Keratinocyte (primary cell): ENCODE measurements at regions not wholly inside any gene's neighbourhood (a gene's known extent, or its start where the extent isn't known, plus 50 kb on each side); places are given as distances from the start of the nearest gene placed in this dataset.

Experiments used
- DNase-seq: peaks from one replicate; pipeline ENCODE4 v3.0.0-alpha.2; 2011; ENCODE audit warnings: low read depth, missing footprints, low spot score
- FAIRE-seq: peaks from 2 replicates; lab custom pipeline; 2011; peaks lifted over from hg19 to GRCh38; lab: Jason Lieb, UNC
- H2AFZ ChIP-seq: 2 replicates; pipeline ENCODE4 v1.6.0; 2012; ENCODE audit warnings: low read length, control low read depth, inconsistent platforms; ENCODE audit not compliant: control insufficient read depth
- H3K27ac ChIP-seq: 2 replicates; pipeline ENCODE4 v1.5.1; 2011; ENCODE audit warnings: low read length; ENCODE audit not compliant: control insufficient read depth, insufficient read depth
- H3K27me3 ChIP-seq: 3 replicates; pipeline ENCODE4 v1.6.0; 2011; ENCODE audit warnings: low read length; ENCODE audit not compliant: control insufficient read depth, insufficient read depth; ENCODE audit errors: extremely low read depth
- H3K36me3 ChIP-seq, 2 experiments: 2 replicates in 1 of 2; 3 replicates in 1 of 2; pipeline ENCODE4 v1.5.1; 2011; ENCODE audit warnings: low read length in 2 of 2, mild to moderate bottlenecking in 1 of 2; ENCODE audit not compliant: control insufficient read depth in 2 of 2, insufficient read depth in 2 of 2; ENCODE audit errors: extremely low read depth in 1 of 2
- H3K4me1 ChIP-seq: 3 replicates; pipeline ENCODE4 v1.5.1; 2011; ENCODE audit warnings: low read length; ENCODE audit not compliant: control insufficient read depth, insufficient read depth; ENCODE audit errors: extremely low read depth
- H3K4me2 ChIP-seq: 3 replicates; pipeline ENCODE4 v1.6.0; 2011; ENCODE audit warnings: low read depth, low read length; ENCODE audit not compliant: control insufficient read depth, insufficient read depth; ENCODE audit errors: extremely low read depth
- H3K4me3 ChIP-seq, 3 experiments: fragments of 200-600 bp in 1 of 3; sonication (generic) in 1 of 3; 2 replicates in 2 of 3; 3 replicates in 1 of 3; pipeline ENCODE4 v1.5.1; 2011 to 2016; ENCODE audit warnings: low read length in 3 of 3, mild to moderate bottlenecking in 3 of 3, control low read depth in 2 of 3, inconsistent platforms in 1 of 3, low read depth in 1 of 3, mixed read lengths in 1 of 3, mixed run types in 1 of 3, moderate library complexity in 1 of 3; ENCODE audit not compliant: control insufficient read depth in 2 of 3, insufficient read depth in 2 of 3; ENCODE audit errors: extremely low read depth in 1 of 3
- H3K79me2 ChIP-seq: 2 replicates; pipeline ENCODE4 v1.6.0; 2012; ENCODE audit warnings: low read length; ENCODE audit not compliant: control insufficient read depth, insufficient read depth
- H3K9ac ChIP-seq: 3 replicates; pipeline ENCODE4 v1.6.0; 2011; ENCODE audit warnings: low read length; ENCODE audit not compliant: control insufficient read depth, insufficient read depth; ENCODE audit errors: extremely low read depth
- H3K9me1 ChIP-seq: 3 replicates; pipeline ENCODE4 v1.6.0; 2011; ENCODE audit warnings: low read length; ENCODE audit not compliant: control insufficient read depth, insufficient read depth; ENCODE audit errors: extremely low read depth
- H3K9me3 ChIP-seq: 2 replicates; pipeline ENCODE4 v1.5.1; 2012; ENCODE audit warnings: low read depth, low read length; ENCODE audit not compliant: control insufficient read depth
- H4K20me1 ChIP-seq: 3 replicates; pipeline ENCODE4 v1.6.0; 2011; ENCODE audit warnings: low read length; ENCODE audit not compliant: control insufficient read depth, insufficient read depth; ENCODE audit errors: extremely low read depth
- EZH2 ChIP-seq: IDR thresholded peaks from one replicate; pipeline ENCODE4 v1.6.1; 2012; ENCODE audit warnings: inconsistent platforms, mild to moderate bottlenecking, low read length, moderate library complexity
- dilution Hi-C: fragments of 300-500 bp; cut with MboI; formaldehyde crosslinking; loops from one replicate; pipeline ENCODE4 v1.7.0; 2020; ENCODE audit warnings: low sequenced_read_pairs; ENCODE audit not compliant: extremely low pct_ligation_motif_present
- TF ChIP-seq, protein P1 (sequence below), 3 experiments: IDR thresholded peaks in 1 of 3; conservative IDR thresholded peaks in 1 of 3; optimal IDR thresholded peaks in 1 of 3; 2 replicates in 2 of 3; 3 replicates in 1 of 3; pipeline versions ENCODE3 to v1.5.1; 2011; ENCODE audit warnings: low read length in 3 of 3, mild to moderate bottlenecking in 3 of 3, moderate library complexity in 2 of 3, control low read depth in 1 of 3, inconsistent platforms in 1 of 3; ENCODE audit not compliant: insufficient read depth in 2 of 3; ENCODE audit errors: extremely low read depth in 1 of 3

DNA sequence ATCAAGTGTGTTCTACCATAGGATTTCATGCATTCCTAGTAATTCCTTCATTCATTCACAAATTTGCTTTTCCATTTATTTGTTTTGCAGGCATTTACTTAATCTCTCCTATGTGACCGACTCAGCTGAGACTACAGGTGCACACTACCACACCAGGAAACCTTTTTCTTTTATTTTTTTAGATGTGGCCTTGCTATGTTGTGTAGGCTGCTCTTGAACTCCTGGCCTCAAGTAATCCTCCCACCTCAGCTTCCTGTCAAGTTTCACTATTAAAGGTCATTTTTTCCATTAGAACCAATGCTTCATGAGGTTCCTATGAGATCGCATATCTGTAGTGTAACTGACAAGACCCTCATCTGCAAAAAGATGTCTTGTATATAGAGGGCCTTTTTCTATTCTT, 1218.7 kb downstream of the VRK1 start:
- DNase-seq (no peak), FAIRE-seq (no peak)
- no peaks in the 10 kb centered on the region for H3K9me1 ChIP-seq
- dilution Hi-C loops: no loop called here
- H3K36me3 ChIP-seq: no peaks in the 10 kb centered on the region
- H3K4me3 ChIP-seq: no peak overlapping the region
- H3K4me2 ChIP-seq: no peak overlapping the region
- H4K20me1 ChIP-seq: no peaks in the 10 kb centered on the region
- TF ChIP-seq EZH2: no peak
- TF ChIP-seq, protein P1, sequence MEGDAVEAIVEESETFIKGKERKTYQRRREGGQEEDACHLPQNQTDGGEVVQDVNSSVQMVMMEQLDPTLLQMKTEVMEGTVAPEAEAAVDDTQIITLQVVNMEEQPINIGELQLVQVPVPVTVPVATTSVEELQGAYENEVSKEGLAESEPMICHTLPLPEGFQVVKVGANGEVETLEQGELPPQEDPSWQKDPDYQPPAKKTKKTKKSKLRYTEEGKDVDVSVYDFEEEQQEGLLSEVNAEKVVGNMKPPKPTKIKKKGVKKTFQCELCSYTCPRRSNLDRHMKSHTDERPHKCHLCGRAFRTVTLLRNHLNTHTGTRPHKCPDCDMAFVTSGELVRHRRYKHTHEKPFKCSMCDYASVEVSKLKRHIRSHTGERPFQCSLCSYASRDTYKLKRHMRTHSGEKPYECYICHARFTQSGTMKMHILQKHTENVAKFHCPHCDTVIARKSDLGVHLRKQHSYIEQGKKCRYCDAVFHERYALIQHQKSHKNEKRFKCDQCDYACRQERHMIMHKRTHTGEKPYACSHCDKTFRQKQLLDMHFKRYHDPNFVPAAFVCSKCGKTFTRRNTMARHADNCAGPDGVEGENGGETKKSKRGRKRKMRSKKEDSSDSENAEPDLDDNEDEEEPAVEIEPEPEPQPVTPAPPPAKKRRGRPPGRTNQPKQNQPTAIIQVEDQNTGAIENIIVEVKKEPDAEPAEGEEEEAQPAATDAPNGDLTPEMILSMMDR (optimal IDR thresholded peaks at IDR 0.05 in 1 of 3, IDR thresholded peaks at IDR 0.05 in 1 of 3, conservative IDR thresholded peaks at IDR 0.05 in 1 of 3; ENCODE audit: extremely low read depth in 1 of 3, insufficient read depth in 2 of 3, low read length in 3 of 3): no peak
- no peak overlapping the region for H3K27ac ChIP-seq
- no peaks in the 10 kb centered on the region for H3K4me1 ChIP-seq
- H3K79me2 ChIP-seq: no peaks in the 10 kb centered on the region
- H3K9ac ChIP-seq: no peak overlapping the region
- H2AFZ ChIP-seq: no peak overlapping the region
- H3K9me3 ChIP-seq: no peaks in the 10 kb centered on the region
- H3K27me3 ChIP-seq: no peaks in the 10 kb centered on the region

DNA sequence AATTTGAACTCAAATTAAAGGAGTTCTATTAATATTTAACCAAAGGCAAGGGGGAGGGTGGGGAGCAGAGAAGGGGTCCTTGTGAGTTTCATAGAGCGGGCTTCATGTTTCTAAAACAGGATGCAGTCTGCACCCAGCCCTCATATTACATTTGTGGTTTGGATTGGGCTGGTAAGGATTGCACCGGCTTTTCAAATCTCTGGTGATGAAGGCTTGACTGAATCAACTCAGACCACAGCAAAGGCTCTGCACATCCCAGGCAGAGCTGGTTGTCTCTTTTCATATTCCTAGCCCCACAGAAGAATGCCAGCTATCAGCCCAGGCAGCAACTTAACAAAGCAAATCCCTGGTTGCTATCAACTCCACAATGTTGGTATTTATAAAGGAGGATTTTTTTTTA, 1221.4 kb downstream of the VRK1 start:
- Histone ChIP-seq H4K20me1 (no peaks in the 10 kb centered on the region), H3K9me3 (no peaks in the 10 kb centered on the region), H2AFZ (no peak overlapping the region), H3K4me3 (no peak overlapping the region), H3K4me1 (no peaks in the 10 kb centered on the region), H3K27ac (no peak overlapping the region), H3K27me3 (no peaks in the 10 kb centered on the region), H3K4me2 (no peak overlapping the region), H3K36me3 (no peaks in the 10 kb centered on the region), H3K9me1 (no peaks in the 10 kb centered on the region), H3K9ac (no peak overlapping the region), H3K79me2 (no peaks in the 10 kb centered on the region)
- dilution Hi-C loops: no loop called here
- TF ChIP-seq, protein P1 (optimal IDR thresholded peaks at IDR 0.05 in 1 of 3, IDR thresholded peaks at IDR 0.05 in 1 of 3, conservative IDR thresholded peaks at IDR 0.05 in 1 of 3; ENCODE audit: extremely low read depth in 1 of 3, insufficient read depth in 2 of 3, low read length in 3 of 3): no peak
- TF ChIP-seq EZH2: no peak
- FAIRE-seq (no peak), DNase-seq (no peak)
